ENCODE measurements at regions not wholly inside any gene's neighbourhood (a gene's known extent, or its start where the extent isn't known, plus 50 kb on each side); places are given as distances from the start of the nearest gene placed in this dataset.

GRCh38 chr13:19072543-19072942 is 109.1 kb downstream of the TUBA3C start:
- H3K27ac Mint-ChIP-seq, result no peak overlapping the region
- H3K4me1 Mint-ChIP-seq (ENCODE audit: low read depth), result no peaks in the 10 kb centered on the region
- H3K36me3 Mint-ChIP-seq (ENCODE audit: low read depth), result no peaks in the 10 kb centered on the region
- peaks cover 6% of the 10 kb centered on the region for H3K9me3 Mint-ChIP-seq
- H3K27me3 Mint-ChIP-seq, result no peaks in the 10 kb centered on the region
- DNase-seq, result no peak
- no peak overlapping the region for H3K4me3 Mint-ChIP-seq

GRCh38 chr13:19071161-19071936 is 110.3 kb downstream of the TUBA3C start:
- Mint-ChIP-seq H3K4me1 (ENCODE audit: low read depth) (no peaks in the 10 kb centered on the region), H3K36me3 (ENCODE audit: low read depth) (no peaks in the 10 kb centered on the region), H3K4me3 (no peak overlapping the region), H3K27ac (no peak overlapping the region), H3K9me3 (peaks cover 4% of the 10 kb centered on the region), H3K27me3 (no peaks in the 10 kb centered on the region)
- DNase-seq, result no peak

GRCh38 chr13:19070398-19070735 is 111.3 kb downstream of the TUBA3C start:
- no peak for DNase-seq
- Mint-ChIP-seq H3K36me3 (ENCODE audit: low read depth) (no peaks in the 10 kb centered on the region), H3K27ac (no peak overlapping the region), H3K9me3 (peaks cover 8% of the 10 kb centered on the region), H3K4me1 (ENCODE audit: low read depth) (no peaks in the 10 kb centered on the region), H3K27me3 (no peaks in the 10 kb centered on the region), H3K4me3 (no peak overlapping the region)

- no peak for DNase-seq
- Mint-ChIP-seq H3K9me3 (peaks cover 8% of the 10 kb centered on the region), H3K27me3 (no peaks in the 10 kb centered on the region), H3K4me1 (ENCODE audit: low read depth) (no peaks in the 10 kb centered on the region), H3K4me3 (no peak overlapping the region), H3K36me3 (ENCODE audit: low read depth) (no peaks in the 10 kb centered on the region), H3K27ac (no peak overlapping the region)
These were observed 111.8 kb downstream of the TUBA3C start for GRCh38 chr13:19069684-19070397.

GRCh38 chr13:19068691-19069090 is 112.9 kb downstream of the TUBA3C start:
- Mint-ChIP-seq H3K4me3 (no peak overlapping the region), H3K4me1 (ENCODE audit: low read depth) (no peaks in the 10 kb centered on the region), H3K9me3 (peaks cover 13% of the 10 kb centered on the region), H3K27ac (no peak overlapping the region), H3K27me3 (no peaks in the 10 kb centered on the region), H3K36me3 (ENCODE audit: low read depth) (no peaks in the 10 kb centered on the region)
- DNase-seq, result no peak

- Mint-ChIP-seq H3K9me3 (peaks cover 13% of the 10 kb centered on the region), H3K27ac (no peak overlapping the region), H3K4me1 (ENCODE audit: low read depth) (no peaks in the 10 kb centered on the region), H3K36me3 (ENCODE audit: low read depth) (no peaks in the 10 kb centered on the region), H3K27me3 (no peaks in the 10 kb centered on the region), H3K4me3 (no peak overlapping the region)
- DNase-seq, result no peak
These were observed 113.9 kb downstream of the TUBA3C start for GRCh38 chr13:19067767-19068166.

- Mint-ChIP-seq H3K27me3 (no peaks in the 10 kb centered on the region), H3K36me3 (ENCODE audit: low read depth) (no peaks in the 10 kb centered on the region), H3K4me1 (ENCODE audit: low read depth) (no peaks in the 10 kb centered on the region), H3K9me3 (peaks cover 13% of the 10 kb centered on the region), H3K4me3 (no peak overlapping the region), H3K27ac (no peak overlapping the region)
- DNase-seq, result no peak
These were observed 118.8 kb downstream of the TUBA3C start for GRCh38 chr13:19062801-19063200.

- H3K9me3 Mint-ChIP-seq, result peaks cover 13% of the 10 kb centered on the region
- no peaks in the 10 kb centered on the region for H3K36me3 Mint-ChIP-seq (ENCODE audit: low read depth)
- no peaks in the 10 kb centered on the region for H3K27me3 Mint-ChIP-seq
- DNase-seq, result no peak
- no peak overlapping the region for H3K27ac Mint-ChIP-seq
- no peaks in the 10 kb centered on the region for H3K4me1 Mint-ChIP-seq (ENCODE audit: low read depth)
- H3K4me3 Mint-ChIP-seq, result no peak overlapping the region
These were observed 119.5 kb downstream of the TUBA3C start for GRCh38 chr13:19062019-19062646.

- H3K4me1 Mint-ChIP-seq (ENCODE audit: low read depth), result no peaks in the 10 kb centered on the region
- no peaks in the 10 kb centered on the region for H3K36me3 Mint-ChIP-seq (ENCODE audit: low read depth)
- no peak overlapping the region for H3K4me3 Mint-ChIP-seq
- no peaks in the 10 kb centered on the region for H3K27me3 Mint-ChIP-seq
- no peak overlapping the region for H3K27ac Mint-ChIP-seq
- H3K9me3 Mint-ChIP-seq, result peaks cover 12% of the 10 kb centered on the region
- no peak for DNase-seq
These were observed 120.3 kb downstream of the TUBA3C start for GRCh38 chr13:19061278-19061677.

GRCh38 chr13:19060311-19061002 is 121.2 kb downstream of the TUBA3C start:
- DNase-seq, result no peak
- Mint-ChIP-seq H3K27me3 (no peaks in the 10 kb centered on the region), H3K4me3 (no peak overlapping the region), H3K27ac (no peak overlapping the region), H3K36me3 (ENCODE audit: low read depth) (no peaks in the 10 kb centered on the region), H3K9me3 (peaks cover 9% of the 10 kb centered on the region), H3K4me1 (ENCODE audit: low read depth) (no peaks in the 10 kb centered on the region)

GRCh38 chr13:19059016-19059780 is 122.4 kb downstream of the TUBA3C start:
- Mint-ChIP-seq H3K27ac (no peak overlapping the region), H3K27me3 (no peaks in the 10 kb centered on the region), H3K36me3 (ENCODE audit: low read depth) (no peaks in the 10 kb centered on the region), H3K9me3 (peaks cover 4% of the 10 kb centered on the region), H3K4me3 (no peak overlapping the region), H3K4me1 (ENCODE audit: low read depth) (no peaks in the 10 kb centered on the region)
- no peak for DNase-seq

- no peaks in the 10 kb centered on the region for H3K27me3 Mint-ChIP-seq
- H3K9me3 Mint-ChIP-seq, result no peaks in the 10 kb centered on the region
- no peak overlapping the region for H3K4me3 Mint-ChIP-seq
- no peak for DNase-seq
- no peaks in the 10 kb centered on the region for H3K36me3 Mint-ChIP-seq (ENCODE audit: low read depth)
- H3K27ac Mint-ChIP-seq, result no peak overlapping the region
- no peaks in the 10 kb centered on the region for H3K4me1 Mint-ChIP-seq (ENCODE audit: low read depth)
These were observed 123.1 kb downstream of the TUBA3C start for GRCh38 chr13:19058566-19058965.

GRCh38 chr13:19057588-19058340 is 123.9 kb downstream of the TUBA3C start:
- Mint-ChIP-seq H3K27ac (no peak overlapping the region), H3K4me1 (ENCODE audit: low read depth) (no peaks in the 10 kb centered on the region), H3K9me3 (no peaks in the 10 kb centered on the region), H3K4me3 (no peak overlapping the region), H3K36me3 (ENCODE audit: low read depth) (no peaks in the 10 kb centered on the region), H3K27me3 (no peaks in the 10 kb centered on the region)
- DNase-seq, result no peak

Measured in activated T-cell treated with anti-CD3 and anti-CD28 coated beads, Interleukin-2, amount 50 U/mL, for 24 hours (primary cell).